Transverse colon (tissue), 4 donors: ENCODE measurements at regions not wholly inside any gene's neighbourhood (a gene's known extent, or its start where the extent isn't known, plus 50 kb on each side); places are given as distances from the start of the nearest gene placed in this dataset.

Experiments used
- POLR2A ChIP-seq: fragments of 450-650 bp; IDR thresholded peaks from one replicate; pipeline ENCODE4 v1.6.1; 2016; ENCODE audit warnings: antibody characterized with exemption, mild to moderate bottlenecking, moderate library complexity
- POLR2AphosphoS5 ChIP-seq, 3 donors: sonication (generic); formaldehyde crosslinking; IDR thresholded peaks; one replicate each; pipeline ENCODE4 v1.6.1; 2016; ENCODE audit warnings: antibody characterized with exemption in 3 of 3
- TF ChIP-seq, protein P1 (sequence below), 5 experiments: fragments of 200-600 bp in 3 of 5; fragments of 450-650 bp in 2 of 5; sonication (generic) in 3 of 5; IDR thresholded peaks; 1 replicate in 2 of 5; 2 replicates in 3 of 5; pipeline ENCODE4 v1.5.1; 2016 to 2017; ENCODE audit warnings: antibody characterized with exemption in 5 of 5, inconsistent platforms in 3 of 5, mild to moderate bottlenecking in 2 of 5, moderate library complexity in 1 of 5

DNA sequence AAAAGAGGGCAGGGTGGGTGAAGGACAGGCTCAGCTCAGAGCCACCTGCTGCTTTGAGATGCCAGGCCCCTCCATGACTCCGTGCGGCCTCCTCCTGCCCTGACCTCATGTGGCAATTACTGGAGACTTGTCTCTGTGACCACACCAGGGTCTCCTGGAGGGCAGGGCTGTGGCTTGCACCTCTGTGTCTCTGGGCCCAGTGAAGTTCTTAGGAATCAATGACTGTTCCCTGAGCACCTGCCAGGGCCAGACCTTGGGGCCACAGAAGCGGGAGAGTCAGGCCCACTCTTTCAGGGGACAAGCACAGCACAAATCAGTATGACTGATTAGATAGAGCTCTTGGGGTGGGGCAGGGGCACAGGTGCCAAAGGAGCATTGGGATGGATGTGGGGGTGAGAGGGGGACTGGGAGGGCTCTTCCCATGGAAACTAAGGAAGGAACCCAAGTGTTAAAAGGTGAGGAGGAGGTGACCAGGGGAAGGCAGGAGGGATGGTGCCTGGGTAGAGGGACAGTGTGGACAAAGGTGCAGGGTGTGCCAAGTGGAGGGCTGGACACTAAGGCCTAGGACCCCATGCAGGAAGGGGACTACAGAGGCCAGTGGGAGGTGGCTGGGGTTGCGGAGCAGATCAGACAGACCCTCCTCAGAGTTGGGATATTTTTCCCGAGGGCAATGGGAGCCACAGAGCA, 77.3 kb upstream of the SHISAL1 start:
- TF ChIP-seq, protein P1, sequence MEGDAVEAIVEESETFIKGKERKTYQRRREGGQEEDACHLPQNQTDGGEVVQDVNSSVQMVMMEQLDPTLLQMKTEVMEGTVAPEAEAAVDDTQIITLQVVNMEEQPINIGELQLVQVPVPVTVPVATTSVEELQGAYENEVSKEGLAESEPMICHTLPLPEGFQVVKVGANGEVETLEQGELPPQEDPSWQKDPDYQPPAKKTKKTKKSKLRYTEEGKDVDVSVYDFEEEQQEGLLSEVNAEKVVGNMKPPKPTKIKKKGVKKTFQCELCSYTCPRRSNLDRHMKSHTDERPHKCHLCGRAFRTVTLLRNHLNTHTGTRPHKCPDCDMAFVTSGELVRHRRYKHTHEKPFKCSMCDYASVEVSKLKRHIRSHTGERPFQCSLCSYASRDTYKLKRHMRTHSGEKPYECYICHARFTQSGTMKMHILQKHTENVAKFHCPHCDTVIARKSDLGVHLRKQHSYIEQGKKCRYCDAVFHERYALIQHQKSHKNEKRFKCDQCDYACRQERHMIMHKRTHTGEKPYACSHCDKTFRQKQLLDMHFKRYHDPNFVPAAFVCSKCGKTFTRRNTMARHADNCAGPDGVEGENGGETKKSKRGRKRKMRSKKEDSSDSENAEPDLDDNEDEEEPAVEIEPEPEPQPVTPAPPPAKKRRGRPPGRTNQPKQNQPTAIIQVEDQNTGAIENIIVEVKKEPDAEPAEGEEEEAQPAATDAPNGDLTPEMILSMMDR (IDR thresholded peaks at IDR 0.05): no peak
- TF ChIP-seq POLR2A (no peak), POLR2AphosphoS5 (IDR thresholded peaks at IDR 0.05) (no peak)
